HG03558 (cell line): ENCODE measurements at regions not wholly inside any gene's neighbourhood (a gene's known extent, or its start where the extent isn't known, plus 50 kb on each side); places are given as distances from the start of the nearest gene placed in this dataset.
"Not testable (repeated sequence)": the region's sequence is repeated elsewhere in the genome, so short reads cannot be mapped to it uniquely, and the experiment has no call there.

Experiments used
- ATAC-seq: cut with Tn5 transposase; IDR thresholded peaks from one replicate; pipeline ENCODE4 v1.9.1; 2021; ENCODE audit warnings: moderate number of reproducible peaks; ENCODE audit not compliant: unreplicated experiment; ENCODE audit errors: extremely low read depth

DNA sequence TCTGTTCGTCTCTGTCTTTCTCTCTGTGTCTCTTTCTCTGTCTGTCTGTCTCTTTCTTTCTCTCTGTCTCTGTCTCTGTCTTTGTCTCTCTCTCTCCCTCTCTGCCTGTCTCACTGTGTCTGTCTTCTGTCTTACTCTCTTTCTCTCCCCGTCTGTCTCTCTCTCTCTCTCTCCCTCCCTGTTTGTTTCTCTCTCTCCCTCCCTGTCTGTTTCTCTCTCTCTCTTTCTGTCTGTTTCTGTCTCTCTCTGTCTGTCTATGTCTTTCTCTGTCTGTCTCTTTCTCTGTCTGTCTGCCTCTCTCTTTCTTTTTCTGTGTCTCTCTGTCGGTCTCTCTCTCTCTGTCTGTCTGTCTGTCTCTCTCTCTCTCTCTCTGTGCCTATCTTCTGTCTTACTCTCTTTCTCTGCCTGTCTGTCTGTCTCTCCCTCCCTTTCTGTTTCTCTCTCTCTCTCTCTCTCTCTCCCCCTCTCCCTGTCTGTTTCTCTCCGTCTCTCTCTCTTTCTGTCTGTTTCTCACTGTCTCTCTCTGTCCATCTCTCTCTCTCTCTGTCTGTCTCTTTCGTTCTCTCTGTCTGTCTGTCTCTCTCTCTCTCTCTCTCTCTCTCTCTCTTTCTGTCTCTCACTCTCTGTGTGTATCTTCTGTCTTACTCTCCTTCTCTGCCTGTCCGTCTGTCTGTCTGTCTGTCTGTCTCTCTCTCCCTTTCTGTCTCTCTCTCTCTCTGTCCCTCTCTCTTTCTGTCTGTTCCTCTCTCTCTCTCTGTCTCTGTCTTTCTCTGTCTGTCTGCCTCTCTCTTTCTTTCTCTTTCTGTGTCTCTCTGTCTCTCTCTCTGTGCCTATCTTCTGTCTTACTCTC, 2065.9 kb upstream of the TPTE start:
- ATAC-seq: not testable (repeated sequence)

DNA sequence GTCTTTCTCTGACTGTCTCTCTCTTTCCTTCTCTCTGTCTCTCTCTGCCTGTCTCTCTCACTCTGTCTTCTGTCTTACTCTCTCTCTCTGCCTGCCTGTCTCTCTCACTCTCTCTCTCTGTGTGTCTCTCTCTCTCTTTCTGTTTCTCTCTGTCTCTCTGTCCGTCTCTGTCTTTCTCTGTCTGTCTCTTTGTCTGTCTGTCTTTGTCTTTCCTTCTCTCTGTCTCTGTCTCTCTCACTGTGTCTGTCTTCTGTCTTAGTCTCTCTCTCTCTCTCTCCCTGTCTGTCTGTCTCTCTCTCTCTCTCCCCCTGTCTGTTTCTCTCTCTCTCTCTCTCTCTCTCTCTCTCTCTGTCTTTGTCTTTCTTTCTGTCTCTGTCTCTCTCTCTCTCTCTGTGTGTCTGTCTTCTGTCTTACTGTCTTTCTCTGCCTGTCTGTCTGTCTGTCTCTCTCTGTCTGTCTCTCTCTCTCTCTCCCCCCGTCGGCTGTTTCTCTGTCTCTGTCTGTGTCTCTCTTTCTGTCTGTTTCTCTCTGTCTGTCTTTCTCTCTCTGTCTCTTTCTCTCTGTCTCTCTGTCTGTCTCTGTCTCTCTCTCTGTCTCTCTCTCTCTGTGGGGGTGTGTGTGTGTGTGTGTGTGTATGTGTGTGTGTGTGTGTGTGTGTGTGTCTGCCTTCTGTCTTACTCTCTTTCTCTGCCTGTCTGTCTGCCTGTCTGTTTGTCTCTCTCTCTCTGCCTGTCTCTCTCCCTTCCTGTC, 2056.8 kb upstream of the TPTE start:
- ATAC-seq: not testable (repeated sequence)

DNA sequence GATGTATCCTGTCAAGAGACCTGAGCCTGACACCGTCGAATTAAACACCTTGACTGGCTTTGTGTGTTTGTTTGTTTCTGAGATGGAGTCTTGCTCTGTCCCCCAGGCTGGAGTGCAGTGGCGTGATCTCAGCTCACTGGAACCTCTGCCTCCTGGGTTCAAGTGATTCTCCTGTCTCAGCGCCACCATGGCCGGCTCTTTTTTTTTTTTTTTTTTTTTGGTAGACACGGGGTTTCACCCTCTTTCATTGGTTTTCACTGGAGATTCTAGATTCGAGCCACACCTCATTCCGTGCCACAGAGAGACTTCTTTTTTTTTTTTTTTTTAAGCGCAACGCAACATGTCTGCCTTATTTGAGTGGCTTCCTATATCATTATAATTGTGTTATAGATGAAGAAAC, 2054.7 kb upstream of the TPTE start:
- not testable (repeated sequence) for ATAC-seq
